ENCODE measurements at regions not wholly inside any gene's neighbourhood (a gene's known extent, or its start where the extent isn't known, plus 50 kb on each side); places are given as distances from the start of the nearest gene placed in this dataset.

GRCh38 chr20:4483961-4484360 is 202.3 kb upstream of the PRNP start:
- H3K27ac Mint-ChIP-seq (ENCODE audit: low read depth, unreplicated experiment) = no peak overlapping the region
- intact Hi-C loops (cut with micrococcal nuclease) = no loop called here
- H3K36me3 Mint-ChIP-seq (ENCODE audit: insufficient read depth, unreplicated experiment) = no peaks in the 10 kb centered on the region
- no peaks in the 10 kb centered on the region for H3K9me3 Mint-ChIP-seq (ENCODE audit: unreplicated experiment)
- no peak for TF ChIP-seq CTCF (IDR thresholded peaks at IDR 0.05; ENCODE audit: unreplicated experiment)
- POLR2A ChIA-PET = interaction anchor here (0.6 to 0.9 kb wide), 3 partner anchors 9 to 62 kb away, joined by 3 read pairs; no protein-coding TSS in a partner anchor
- CTCF ChIA-PET = interaction anchor here (0.7 to 0.9 kb wide), 2 partner anchors 29 to 228 kb away, joined by 3 to 5 read pairs; no protein-coding TSS in a partner anchor
- H3K4me1 Mint-ChIP-seq (ENCODE audit: insufficient read depth, unreplicated experiment) = peaks cover 4% of the 10 kb centered on the region
- no peak for DNase-seq (ENCODE audit: unreplicated experiment)
- H3K4me3 Mint-ChIP-seq (ENCODE audit: unreplicated experiment) = no peak overlapping the region
- no peaks in the 10 kb centered on the region for H3K27me3 Mint-ChIP-seq (ENCODE audit: insufficient read depth, unreplicated experiment)
- BruUV-seq (replicated peaks) = no TSS peak

GRCh38 chr20:4483486-4483885 is 202.8 kb upstream of the PRNP start:
- peaks cover 4% of the 10 kb centered on the region for H3K4me1 Mint-ChIP-seq (ENCODE audit: insufficient read depth, unreplicated experiment)
- no TSS peak for BruUV-seq (replicated peaks)
- H3K27ac Mint-ChIP-seq (ENCODE audit: low read depth, unreplicated experiment) = no peak overlapping the region
- H3K4me3 Mint-ChIP-seq (ENCODE audit: unreplicated experiment) = no peak overlapping the region
- no peaks in the 10 kb centered on the region for H3K27me3 Mint-ChIP-seq (ENCODE audit: insufficient read depth, unreplicated experiment)
- intact Hi-C loops (cut with micrococcal nuclease) = no loop called here
- no peaks in the 10 kb centered on the region for H3K36me3 Mint-ChIP-seq (ENCODE audit: insufficient read depth, unreplicated experiment)
- TF ChIP-seq CTCF (IDR thresholded peaks at IDR 0.05; ENCODE audit: unreplicated experiment) = no peak
- H3K9me3 Mint-ChIP-seq (ENCODE audit: unreplicated experiment) = no peaks in the 10 kb centered on the region
- ChIA-PET CTCF (interaction anchor here (0.9 kb wide), 1 partner anchor 30 kb away, joined by 3 read pairs; no protein-coding TSS in a partner anchor), POLR2A (no interaction called here)
- DNase-seq (ENCODE audit: unreplicated experiment) = peak; percentile 72

GRCh38 chr20:4480104-4480503 is 206.2 kb upstream of the PRNP start:
- intact Hi-C loops (cut with micrococcal nuclease) = no loop called here
- CTCF ChIA-PET = interaction anchor here (0.6 to 1.5 kb wide), 5 partner anchors 9 to 610 kb away, joined by 3 read pairs; no protein-coding TSS in a partner anchor
- H3K4me1 Mint-ChIP-seq (ENCODE audit: insufficient read depth, unreplicated experiment) = peaks cover 4% of the 10 kb centered on the region
- H3K4me3 Mint-ChIP-seq (ENCODE audit: unreplicated experiment) = no peak overlapping the region
- no peak overlapping the region for H3K27ac Mint-ChIP-seq (ENCODE audit: low read depth, unreplicated experiment)
- no peaks in the 10 kb centered on the region for H3K9me3 Mint-ChIP-seq (ENCODE audit: unreplicated experiment)
- DNase-seq (ENCODE audit: unreplicated experiment) = no peak
- no peaks in the 10 kb centered on the region for H3K27me3 Mint-ChIP-seq (ENCODE audit: insufficient read depth, unreplicated experiment)
- H3K36me3 Mint-ChIP-seq (ENCODE audit: insufficient read depth, unreplicated experiment) = no peaks in the 10 kb centered on the region
- TF ChIP-seq CTCF (IDR thresholded peaks at IDR 0.05; ENCODE audit: unreplicated experiment) = no peak
- POLR2A ChIA-PET = interaction anchor here (1.1 to 1.3 kb wide), 3 partner anchors 8 to 26 kb away, joined by 3 read pairs; no protein-coding TSS in a partner anchor
- no TSS peak for BruUV-seq (replicated peaks)

GRCh38 chr20:4476903-4477500 is 209.3 kb upstream of the PRNP start:
- H3K27ac Mint-ChIP-seq (ENCODE audit: low read depth, unreplicated experiment) = no peak overlapping the region
- DNase-seq (ENCODE audit: unreplicated experiment) = peak; percentile 39
- ChIA-PET POLR2A (no interaction called here), CTCF (no interaction called here)
- no peak for TF ChIP-seq CTCF (IDR thresholded peaks at IDR 0.05; ENCODE audit: unreplicated experiment)
- no TSS peak for BruUV-seq (replicated peaks)
- H3K36me3 Mint-ChIP-seq (ENCODE audit: insufficient read depth, unreplicated experiment) = no peaks in the 10 kb centered on the region
- no peaks in the 10 kb centered on the region for H3K9me3 Mint-ChIP-seq (ENCODE audit: unreplicated experiment)
- H3K27me3 Mint-ChIP-seq (ENCODE audit: insufficient read depth, unreplicated experiment) = no peaks in the 10 kb centered on the region
- intact Hi-C loops (cut with micrococcal nuclease) = no loop called here
- no peak overlapping the region for H3K4me3 Mint-ChIP-seq (ENCODE audit: unreplicated experiment)
- H3K4me1 Mint-ChIP-seq (ENCODE audit: insufficient read depth, unreplicated experiment) = no peaks in the 10 kb centered on the region

Measured in MCF 10A (cell line).